ENCODE measurements at regions not wholly inside any gene's neighbourhood (a gene's known extent, or its start where the extent isn't known, plus 50 kb on each side); places are given as distances from the start of the nearest gene placed in this dataset.

DNA sequence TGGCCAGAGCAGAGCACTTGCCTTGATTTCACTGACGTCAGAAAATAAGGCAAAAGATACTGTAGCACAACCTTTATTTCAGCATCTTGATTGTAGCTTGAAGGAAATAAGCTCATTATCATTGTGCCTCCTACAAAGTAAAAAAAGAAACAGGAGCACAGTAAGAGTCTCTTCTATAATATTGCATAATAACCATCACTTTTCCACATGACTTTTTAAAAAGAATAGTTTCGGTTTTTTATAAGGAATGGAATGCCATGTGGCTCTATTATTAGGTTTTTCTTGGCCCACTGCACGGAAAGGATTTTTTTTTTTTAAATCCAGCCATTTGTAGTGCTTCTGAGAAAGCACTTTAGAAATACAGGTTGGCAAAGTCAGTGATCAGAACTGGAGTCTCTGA, 655.3 kb downstream of the LRRC70 start:
- Histone ChIP-seq H3K18ac (ENCODE audit: insufficient read length, low read depth, low read length) (no peak overlapping the region), H3K56ac (ENCODE audit: insufficient read length, low read depth, low read length) (no peak overlapping the region), H3K4me1 (ENCODE audit: insufficient read depth, low read length) (no peaks in the 10 kb centered on the region), H2BK15ac (ENCODE audit: low read depth, low read length) (no peak overlapping the region), H2BK5ac (ENCODE audit: insufficient read length, low read length) (no peak overlapping the region), H3K4ac (ENCODE audit: low read depth, low read length) (no peak overlapping the region), H4K20me1 (ENCODE audit: control insufficient read depth, insufficient read depth, insufficient read length) (no peaks in the 10 kb centered on the region), H2AK5ac (ENCODE audit: insufficient read length, low read length) (no peak overlapping the region), H2BK12ac (ENCODE audit: insufficient read length, low read depth, low read length) (no peak overlapping the region), H3K9me3 (ENCODE audit: control insufficient read depth, low read depth, low read length) (no peaks in the 10 kb centered on the region), H3K14ac (ENCODE audit: insufficient read depth, low read length) (no peak overlapping the region), H2BK120ac (ENCODE audit: low read depth, low read length, poor library complexity, severe bottlenecking) (no peak overlapping the region), H4K5ac (ENCODE audit: insufficient read length, low read depth, low read length) (no peak overlapping the region), H2AFZ (ENCODE audit: low read length) (no peak overlapping the region), H3K27ac (ENCODE audit: insufficient read length, low read depth, low read length) (no peak overlapping the region), H3K27me3 (ENCODE audit: insufficient read depth, low read length) (no peaks in the 10 kb centered on the region), H4K91ac (ENCODE audit: insufficient read length, low read depth, low read length) (no peak overlapping the region), H3K23me2 (ENCODE audit: insufficient read length, low read depth, low read length, poor library complexity, severe bottlenecking) (no peaks in the 10 kb centered on the region), H3K4me2 (ENCODE audit: insufficient read depth, insufficient read length, low read length) (no peak overlapping the region), H3K23ac (ENCODE audit: insufficient read length, low read depth, low read length) (no peak overlapping the region), H3K79me2 (ENCODE audit: insufficient read depth, low read length) (no peaks in the 10 kb centered on the region), H3K79me1 (ENCODE audit: insufficient read depth, low read depth, low read length, poor library complexity, severe bottlenecking) (no peaks in the 10 kb centered on the region), H3T11ph (ENCODE audit: low read length) (no peak overlapping the region), H2BK20ac (ENCODE audit: low read depth, low read length, poor library complexity, severe bottlenecking) (no peak overlapping the region), H3K9ac (ENCODE audit: extremely low read depth, insufficient read length, low read length) (no peak overlapping the region), H4K8ac (replicated peaks; ENCODE audit: insufficient read length, low read depth, low read length) (no peak overlapping the region)
- Mint-ChIP-seq H3K27me3 (ENCODE audit: low read depth) (no peaks in the 10 kb centered on the region), H3K9me3 (peaks cover 0 to 3% of the 10 kb centered on the region in 2 experiments; a peak in 1 of 5 replicates), H3K4me1 (peaks cover 4 to 11% of the 10 kb centered on the region in 2 experiments), H3K4me3 (no peak overlapping the region), H3K27ac (no peak overlapping the region), H3K36me3 (ENCODE audit: insufficient read depth in 1 of 3, low read depth in 3 of 3) (no peaks in the 10 kb centered on the region; a peak in 1 of 7 replicates)
- no peak for DNase-seq
- no CpG with 5 or more reads among the region's 3 CpGs for WGBS (ENCODE audit: extremely low coverage, insufficient read length, low lambda C conversion rate)
- TF ChIP-seq, protein P1, sequence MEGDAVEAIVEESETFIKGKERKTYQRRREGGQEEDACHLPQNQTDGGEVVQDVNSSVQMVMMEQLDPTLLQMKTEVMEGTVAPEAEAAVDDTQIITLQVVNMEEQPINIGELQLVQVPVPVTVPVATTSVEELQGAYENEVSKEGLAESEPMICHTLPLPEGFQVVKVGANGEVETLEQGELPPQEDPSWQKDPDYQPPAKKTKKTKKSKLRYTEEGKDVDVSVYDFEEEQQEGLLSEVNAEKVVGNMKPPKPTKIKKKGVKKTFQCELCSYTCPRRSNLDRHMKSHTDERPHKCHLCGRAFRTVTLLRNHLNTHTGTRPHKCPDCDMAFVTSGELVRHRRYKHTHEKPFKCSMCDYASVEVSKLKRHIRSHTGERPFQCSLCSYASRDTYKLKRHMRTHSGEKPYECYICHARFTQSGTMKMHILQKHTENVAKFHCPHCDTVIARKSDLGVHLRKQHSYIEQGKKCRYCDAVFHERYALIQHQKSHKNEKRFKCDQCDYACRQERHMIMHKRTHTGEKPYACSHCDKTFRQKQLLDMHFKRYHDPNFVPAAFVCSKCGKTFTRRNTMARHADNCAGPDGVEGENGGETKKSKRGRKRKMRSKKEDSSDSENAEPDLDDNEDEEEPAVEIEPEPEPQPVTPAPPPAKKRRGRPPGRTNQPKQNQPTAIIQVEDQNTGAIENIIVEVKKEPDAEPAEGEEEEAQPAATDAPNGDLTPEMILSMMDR (conservative IDR thresholded peaks at IDR 0.05): no peak

All from H9 (cell line).